ENCODE measurements at regions not wholly inside any gene's neighbourhood (a gene's known extent, or its start where the extent isn't known, plus 50 kb on each side); places are given as distances from the start of the nearest gene placed in this dataset.

GRCh38 chr9:17083258-17083657 lies 51.6 kb upstream of the CNTLN start:
- in situ Hi-C loops (cut with MboI; ENCODE audit: low sequenced_read_pairs in 4 of 4) = no loop called here
- DNase-seq = no peak
- no peak for ATAC-seq
- Histone ChIP-seq H3K4me3 (no peak overlapping the region), H3K27me3 (no peaks in the 10 kb centered on the region), H3K36me3 (no peaks in the 10 kb centered on the region), H3K9me3 (no peaks in the 10 kb centered on the region), H3K4me1 (no peaks in the 10 kb centered on the region), H3K27ac (no peak overlapping the region)
- no peak for TF ChIP-seq CTCF (IDR thresholded peaks at IDR 0.05 in 4 of 5, conservative IDR thresholded peaks at IDR 0.05 in 1 of 5)
- TF ChIP-seq POLR2A (IDR thresholded peaks at IDR 0.05) = no peak
- intact Hi-C loops (cut with DNase I; ENCODE audit: low total_unique reads) = no loop called here

GRCh38 chr9:17082343-17083064 lies 52.3 kb upstream of the CNTLN start:
- in situ Hi-C loops (cut with MboI; ENCODE audit: low sequenced_read_pairs in 4 of 4) (no loop called here), intact Hi-C loops (cut with DNase I; ENCODE audit: low total_unique reads) (no loop called here)
- H3K4me3 ChIP-seq = no peak overlapping the region
- no peaks in the 10 kb centered on the region for H3K36me3 ChIP-seq
- H3K27ac ChIP-seq = no peak overlapping the region
- DNase-seq (no peak), ATAC-seq (no peak)
- no peaks in the 10 kb centered on the region for H3K9me3 ChIP-seq
- no peaks in the 10 kb centered on the region for H3K4me1 ChIP-seq
- no peak for TF ChIP-seq CTCF (IDR thresholded peaks at IDR 0.05 in 4 of 5, conservative IDR thresholded peaks at IDR 0.05 in 1 of 5)
- no peaks in the 10 kb centered on the region for H3K27me3 ChIP-seq

DNA sequence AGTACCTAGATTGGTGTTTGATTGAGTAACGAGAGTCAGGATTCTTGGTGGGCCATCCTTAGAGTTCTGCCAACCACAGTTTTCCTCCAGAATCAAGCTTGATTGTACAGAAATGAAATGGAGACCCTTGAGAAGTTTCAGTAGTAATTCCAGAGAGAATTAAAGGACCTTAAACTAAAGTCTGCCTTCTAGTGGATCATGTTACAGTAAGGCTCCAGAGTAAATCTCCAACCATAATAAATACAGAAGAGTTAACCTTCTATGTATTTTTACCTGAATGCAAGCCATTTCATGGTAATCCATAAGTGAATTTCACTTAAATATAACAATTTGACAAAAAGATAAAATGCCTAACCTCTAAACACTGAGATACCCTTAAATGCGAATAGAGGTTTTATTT lies 53.0 kb upstream of the CNTLN start:
- H3K4me3 ChIP-seq = no peak overlapping the region
- no peak for DNase-seq
- H3K9me3 ChIP-seq = no peaks in the 10 kb centered on the region
- H3K27me3 ChIP-seq = no peaks in the 10 kb centered on the region
- intact Hi-C loops (cut with DNase I; ENCODE audit: low total_unique reads) = no loop called here
- TF ChIP-seq POLR2A (IDR thresholded peaks at IDR 0.05) = no peak
- no peak for TF ChIP-seq CTCF (IDR thresholded peaks at IDR 0.05 in 4 of 5, conservative IDR thresholded peaks at IDR 0.05 in 1 of 5)
- in situ Hi-C loops (cut with MboI; ENCODE audit: low sequenced_read_pairs in 4 of 4) = no loop called here
- no peak overlapping the region for H3K27ac ChIP-seq
- no peak for ATAC-seq
- no peaks in the 10 kb centered on the region for H3K36me3 ChIP-seq
- H3K4me1 ChIP-seq = no peaks in the 10 kb centered on the region

DNA sequence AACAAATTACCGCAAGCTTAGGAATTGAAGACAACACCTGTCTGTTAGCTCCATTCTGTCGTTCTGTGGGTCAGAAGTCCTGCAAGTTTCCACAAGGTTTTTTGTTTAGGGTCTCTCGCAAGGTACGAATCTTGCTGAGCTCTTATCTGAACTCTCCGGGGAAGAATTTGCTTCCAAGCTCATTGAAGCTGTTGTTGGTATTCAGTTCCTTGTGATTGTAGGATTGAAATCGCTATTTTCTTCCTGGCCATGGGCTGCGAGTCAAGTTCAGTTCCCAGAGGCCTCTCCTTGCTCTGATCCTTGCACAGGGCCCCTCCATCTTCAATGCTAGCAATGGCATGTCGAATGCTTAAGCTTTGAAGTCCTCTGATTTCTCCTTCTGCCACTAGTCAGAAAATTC lies 53.5 kb upstream of the CNTLN start:
- in situ Hi-C loops (cut with MboI; ENCODE audit: low sequenced_read_pairs in 4 of 4) (no loop called here), intact Hi-C loops (cut with DNase I; ENCODE audit: low total_unique reads) (no loop called here)
- H3K36me3 ChIP-seq = no peaks in the 10 kb centered on the region
- TF ChIP-seq CTCF (IDR thresholded peaks at IDR 0.05 in 4 of 5, conservative IDR thresholded peaks at IDR 0.05 in 1 of 5) (no peak), POLR2A (IDR thresholded peaks at IDR 0.05) (no peak)
- H3K27ac ChIP-seq = no peak overlapping the region
- H3K9me3 ChIP-seq = no peaks in the 10 kb centered on the region
- no peak overlapping the region for H3K4me3 ChIP-seq
- no peaks in the 10 kb centered on the region for H3K27me3 ChIP-seq
- DNase-seq (no peak), ATAC-seq (no peak)
- H3K4me1 ChIP-seq = no peaks in the 10 kb centered on the region

Measured in gastrocnemius medialis (tissue), 4 donors.